ENCODE measurements at regions not wholly inside any gene's neighbourhood (a gene's known extent, or its start where the extent isn't known, plus 50 kb on each side); places are given as distances from the start of the nearest gene placed in this dataset.

DNA sequence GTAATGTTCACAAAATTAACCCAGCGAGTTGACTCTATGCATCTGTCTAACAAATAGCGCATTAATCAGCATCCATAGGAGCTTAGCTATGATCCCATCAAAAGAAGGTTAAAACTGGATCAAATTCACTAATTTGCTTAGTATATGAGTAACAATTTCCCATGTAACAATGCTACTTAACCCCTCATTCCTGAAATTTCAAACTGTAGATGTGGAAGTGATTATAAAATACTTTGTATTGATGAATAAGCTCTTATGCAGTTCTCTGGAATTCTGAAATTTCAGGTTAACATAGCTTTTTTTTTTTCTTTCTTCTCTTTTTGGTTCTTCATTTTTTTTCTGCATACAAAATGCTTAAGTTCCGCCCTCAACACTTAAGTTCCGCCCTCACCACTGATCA lies 1272.7 kb downstream of the KCNT2 start:
- no peak overlapping the region for H3K9ac ChIP-seq (ENCODE audit: insufficient read depth in 1 of 2, low read depth in 2 of 2, low read length in 2 of 2)
- POLR2A ChIA-PET, result no interaction called here
- no TSS peak for BruUV-seq (replicated peaks)
- H3K4me3 ChIP-seq, result no peak overlapping the region
- DNase-seq (ENCODE audit: extremely low read depth in 1 of 4, low spot score in 3 of 4), result no peak
- intact Hi-C loops (cut with micrococcal nuclease) (no loop called here), in situ Hi-C loops (cut with MboI) (no loop called here)
- no peaks in the 10 kb centered on the region for H3K79me2 ChIP-seq (ENCODE audit: control insufficient read depth, insufficient read depth, low read length)
- no peaks in the 10 kb centered on the region for H4K20me1 ChIP-seq (replicated peaks; ENCODE audit: control insufficient read depth, insufficient read depth, low read length)
- TF ChIP-seq HNRNPL (IDR thresholded peaks at IDR 0.05; ENCODE audit: low read depth, low read length) (no peak), ZNF436 (CRISPR knock-in tag; IDR thresholded peaks at IDR 0.05) (no peak), ZNF668 (CRISPR knock-in tag; IDR thresholded peaks at IDR 0.05) (no peak), SP1 (CRISPR knock-in tag; IDR thresholded peaks at IDR 0.05) (no peak)
- H2AFZ ChIP-seq (ENCODE audit: low read depth, low read length), result no peak overlapping the region
- H3K4me2 ChIP-seq (ENCODE audit: insufficient read depth, low read length), result no peak overlapping the region
- H3K27ac ChIP-seq (ENCODE audit: extremely low read depth, low read depth, low read length), result no peak overlapping the region
- no peaks in the 10 kb centered on the region for H3K9me3 ChIP-seq (replicated peaks; ENCODE audit: control insufficient read depth, insufficient read depth, low read depth, low read length)
- no peaks in the 10 kb centered on the region for H3K4me1 ChIP-seq (replicated peaks in 1 of 2; ENCODE audit: control insufficient read depth in 2 of 2, insufficient read depth in 2 of 2, low read length in 2 of 2)
- no peaks in the 10 kb centered on the region for H3K36me3 ChIP-seq (ENCODE audit: control insufficient read depth, insufficient read depth, low read length)
- no peak for FAIRE-seq
- 3% methylated on average over 4 of the region's 4 CpGs for WGBS (ENCODE audit: insufficient coverage, low coverage, missing lambda C conversion rate)
- H3K9me1 ChIP-seq (ENCODE audit: control insufficient read depth, insufficient read depth, low read length), result no peaks in the 10 kb centered on the region
- no peaks in the 10 kb centered on the region for H3K27me3 ChIP-seq (ENCODE audit: control insufficient read depth in 2 of 2, insufficient read depth in 2 of 2, low read length in 2 of 2)
- ATAC-seq, result no peak
- CTCF ChIA-PET (ENCODE audit: low intra/inter-chr PET ratio), result no interaction called here

- H3K79me2 ChIP-seq (ENCODE audit: control insufficient read depth, insufficient read depth, low read length), result no peaks in the 10 kb centered on the region
- in situ Hi-C loops (cut with MboI) (no loop called here), intact Hi-C loops (cut with micrococcal nuclease) (no loop called here)
- H3K9ac ChIP-seq (ENCODE audit: insufficient read depth in 1 of 2, low read depth in 2 of 2, low read length in 2 of 2), result no peak overlapping the region
- POLR2A ChIA-PET, result no interaction called here
- ATAC-seq (no peak), FAIRE-seq (no peak), DNase-seq (ENCODE audit: extremely low read depth in 1 of 4, low spot score in 3 of 4) (no peak)
- H3K4me1 ChIP-seq (replicated peaks in 1 of 2; ENCODE audit: control insufficient read depth in 2 of 2, insufficient read depth in 2 of 2, low read length in 2 of 2), result no peaks in the 10 kb centered on the region
- CTCF ChIA-PET (ENCODE audit: low intra/inter-chr PET ratio), result no interaction called here
- no peaks in the 10 kb centered on the region for H3K9me3 ChIP-seq (replicated peaks; ENCODE audit: control insufficient read depth, insufficient read depth, low read depth, low read length)
- no peaks in the 10 kb centered on the region for H3K27me3 ChIP-seq (ENCODE audit: control insufficient read depth in 2 of 2, insufficient read depth in 2 of 2, low read length in 2 of 2)
- H3K27ac ChIP-seq (ENCODE audit: extremely low read depth, low read depth, low read length), result no peak overlapping the region
- H2AFZ ChIP-seq (ENCODE audit: low read depth, low read length), result no peak overlapping the region
- no peak overlapping the region for H3K4me2 ChIP-seq (ENCODE audit: insufficient read depth, low read length)
- H4K20me1 ChIP-seq (replicated peaks; ENCODE audit: control insufficient read depth, insufficient read depth, low read length), result no peaks in the 10 kb centered on the region
- no peak overlapping the region for H3K4me3 ChIP-seq
- 0% methylated on average over 1 of the region's 1 CpG for WGBS (ENCODE audit: insufficient coverage, low coverage, missing lambda C conversion rate)
- BruUV-seq (replicated peaks), result no TSS peak
- no peaks in the 10 kb centered on the region for H3K36me3 ChIP-seq (ENCODE audit: control insufficient read depth, insufficient read depth, low read length)
- H3K9me1 ChIP-seq (ENCODE audit: control insufficient read depth, insufficient read depth, low read length), result no peaks in the 10 kb centered on the region
- no peak for TF ChIP-seq ZNF121 (CRISPR knock-in tag; conservative IDR thresholded peaks at IDR 0.05)
- no peak for TF ChIP-seq ETV6 (IDR thresholded peaks at IDR 0.05; ENCODE audit: borderline replicate concordance in 1 of 2, low read depth in 2 of 2, low read length in 1 of 2)
- TF ChIP-seq ETV6 (CRISPR knock-in tag; IDR thresholded peaks at IDR 0.05; ENCODE audit: borderline replicate concordance), result no peak
- no peak for TF ChIP-seq NR1H2 (CRISPR knock-in tag; IDR thresholded peaks at IDR 0.05)
- no peak for TF ChIP-seq NFIX (CRISPR knock-in tag; IDR thresholded peaks at IDR 0.05; ENCODE audit: low read depth)
- TF ChIP-seq POLR3G (IDR thresholded peaks at IDR 0.05; ENCODE audit: extremely low read depth, insufficient read length, insufficient replicate concordance), result no peak
- no peak for TF ChIP-seq TOE1 (IDR thresholded peaks at IDR 0.05; ENCODE audit: borderline replicate concordance)
- no peak for TF ChIP-seq TOE1 (CRISPR knock-in tag; IDR thresholded peaks at IDR 0.05; ENCODE audit: borderline replicate concordance, low read depth)
- TF ChIP-seq PURB (CRISPR knock-in tag; IDR thresholded peaks at IDR 0.05; ENCODE audit: low read depth), result no peak
These were observed 1276.1 kb downstream of the KCNT2 start for GRCh38 chr1:195332102-195332501.

All from K562 (cell line).